ENCODE measurements at regions not wholly inside any gene's neighbourhood (a gene's known extent, or its start where the extent isn't known, plus 50 kb on each side); places are given as distances from the start of the nearest gene placed in this dataset.

GRCh38 chr11:16512198-16512898 is 156.0 kb upstream of the SOX6 start:
- no peak for ATAC-seq
- no peak for TF ChIP-seq TSHZ2 (CRISPR knock-in tag; IDR thresholded peaks at IDR 0.05)
- TF ChIP-seq BACH2 (CRISPR knock-in tag; IDR thresholded peaks at IDR 0.05; ENCODE audit: borderline replicate concordance): no peak
- no peak for TF ChIP-seq ZC3H10 (CRISPR knock-in tag; IDR thresholded peaks at IDR 0.05)
- no peak for TF ChIP-seq TOX (CRISPR knock-in tag; IDR thresholded peaks at IDR 0.05; ENCODE audit: borderline replicate concordance)
- no peak for TF ChIP-seq PATZ1 (CRISPR knock-in tag; IDR thresholded peaks at IDR 0.05; ENCODE audit: borderline replicate concordance)
- TF ChIP-seq ZNF565 (CRISPR knock-in tag; conservative IDR thresholded peaks at IDR 0.05; ENCODE audit: low read depth): no peak
- TF ChIP-seq CREB5 (CRISPR knock-in tag; IDR thresholded peaks at IDR 0.05; ENCODE audit: low read depth): no peak
- no peak for TF ChIP-seq CSDC2 (CRISPR knock-in tag; IDR thresholded peaks at IDR 0.05)
- TF ChIP-seq ZFP3 (CRISPR knock-in tag; IDR thresholded peaks at IDR 0.05): no peak
- no peak for TF ChIP-seq ARNTL (CRISPR knock-in tag; IDR thresholded peaks at IDR 0.05; ENCODE audit: borderline replicate concordance, low read depth)
- TF ChIP-seq GLIS3 (CRISPR knock-in tag; IDR thresholded peaks at IDR 0.05): no peak
- TF ChIP-seq OSR1 (CRISPR knock-in tag; IDR thresholded peaks at IDR 0.05): no peak
- no peak for TF ChIP-seq ZFP30 (CRISPR knock-in tag; IDR thresholded peaks at IDR 0.05)
- no peak for TF ChIP-seq ZNF70 (CRISPR knock-in tag; IDR thresholded peaks at IDR 0.05)
- TF ChIP-seq PPARA (CRISPR knock-in tag; IDR thresholded peaks at IDR 0.05; ENCODE audit: borderline replicate concordance): no peak
- TF ChIP-seq POU6F1 (CRISPR knock-in tag; IDR thresholded peaks at IDR 0.05; ENCODE audit: borderline replicate concordance, low read depth): no peak
- TF ChIP-seq ZNF8 (CRISPR knock-in tag; IDR thresholded peaks at IDR 0.05): no peak

GRCh38 chr11:16511116-16512114 is 155.1 kb upstream of the SOX6 start:
- peak; percentile 60 for ATAC-seq
- TF ChIP-seq POU6F1 (CRISPR knock-in tag; IDR thresholded peaks at IDR 0.05; ENCODE audit: borderline replicate concordance, low read depth) (no peak), OSR1 (CRISPR knock-in tag; IDR thresholded peaks at IDR 0.05) (no peak), ZFP3 (CRISPR knock-in tag; IDR thresholded peaks at IDR 0.05) (no peak), ZNF8 (CRISPR knock-in tag; IDR thresholded peaks at IDR 0.05) (no peak), CREB5 (CRISPR knock-in tag; IDR thresholded peaks at IDR 0.05; ENCODE audit: low read depth) (no peak), PPARA (CRISPR knock-in tag; IDR thresholded peaks at IDR 0.05; ENCODE audit: borderline replicate concordance) (no peak), ISL1 (CRISPR knock-in tag; IDR thresholded peaks at IDR 0.05) (no peak), TCF4 (CRISPR knock-in tag; IDR thresholded peaks at IDR 0.05; ENCODE audit: borderline replicate concordance) (no peak), GLIS3 (CRISPR knock-in tag; IDR thresholded peaks at IDR 0.05) (no peak), ZFP30 (CRISPR knock-in tag; IDR thresholded peaks at IDR 0.05) (no peak)

Measured in SK-N-SH treated with all-trans-retinoic acid at 6 μM for 48 hours (cell line).